ENCODE measurements at regions not wholly inside any gene's neighbourhood (a gene's known extent, or its start where the extent isn't known, plus 50 kb on each side); places are given as distances from the start of the nearest gene placed in this dataset.
A peak's percentile ranks its signal among the peaks of the same experiment; 100 is the strongest.

GRCh38 chr11:92717240-92717639, 252.2 kb upstream of the MTNR1B start:
- DNase-seq, result no peak

DNA sequence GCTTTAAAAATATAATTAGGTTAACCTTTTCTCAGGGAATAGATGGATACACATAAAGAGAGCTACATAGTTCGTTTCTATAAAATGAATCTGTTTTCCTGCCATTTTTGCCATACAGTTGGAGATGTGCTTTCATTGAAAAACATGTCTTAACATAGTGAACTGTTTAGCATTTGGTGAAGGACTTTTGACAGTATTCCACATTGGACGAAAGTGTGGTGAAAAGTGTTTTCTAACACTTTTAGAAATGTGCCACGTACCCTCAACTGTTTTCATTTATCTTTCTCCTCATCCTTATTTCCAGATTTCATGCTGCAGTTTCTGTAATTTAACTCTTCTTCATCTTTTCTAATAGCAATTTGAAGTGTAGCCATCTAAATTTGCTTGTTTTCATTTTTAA, 249.1 kb upstream of the MTNR1B start:
- no peak for DNase-seq

- DNase-seq, result no peak
Observed at GRCh38 chr11:92725352-92725751, 244.1 kb upstream of the MTNR1B start.

- DNase-seq, result no peak
Observed at GRCh38 chr11:92727123-92727522, 242.3 kb upstream of the MTNR1B start.

- DNase-seq, result no peak
Observed at GRCh38 chr11:92727769-92728168, 241.7 kb upstream of the MTNR1B start.

DNA sequence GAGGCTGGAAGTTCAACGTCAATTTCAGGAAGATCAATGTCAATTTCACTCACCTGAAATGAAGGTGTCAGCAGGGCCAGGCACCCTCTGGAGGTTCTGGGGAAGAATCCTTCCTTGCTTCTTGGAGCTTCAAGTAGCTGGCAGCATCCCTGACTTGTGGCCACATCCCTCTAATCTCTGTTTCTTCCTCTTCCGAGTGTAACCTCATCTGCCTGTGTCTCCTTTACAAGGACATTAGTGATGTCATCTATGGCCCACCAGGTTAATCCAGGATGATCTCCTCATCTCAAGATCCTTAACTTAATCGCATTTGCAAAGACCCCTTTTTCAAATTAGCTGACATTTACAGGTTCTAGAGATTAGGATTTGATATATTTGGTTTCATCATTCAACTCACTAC, 240.8 kb upstream of the MTNR1B start:
- no peak for DNase-seq

GRCh38 chr11:92735039-92735438, 234.4 kb upstream of the MTNR1B start:
- DNase-seq, result no peak

GRCh38 chr11:92738276-92738675, 231.2 kb upstream of the MTNR1B start:
- DNase-seq, result no peak

DNA sequence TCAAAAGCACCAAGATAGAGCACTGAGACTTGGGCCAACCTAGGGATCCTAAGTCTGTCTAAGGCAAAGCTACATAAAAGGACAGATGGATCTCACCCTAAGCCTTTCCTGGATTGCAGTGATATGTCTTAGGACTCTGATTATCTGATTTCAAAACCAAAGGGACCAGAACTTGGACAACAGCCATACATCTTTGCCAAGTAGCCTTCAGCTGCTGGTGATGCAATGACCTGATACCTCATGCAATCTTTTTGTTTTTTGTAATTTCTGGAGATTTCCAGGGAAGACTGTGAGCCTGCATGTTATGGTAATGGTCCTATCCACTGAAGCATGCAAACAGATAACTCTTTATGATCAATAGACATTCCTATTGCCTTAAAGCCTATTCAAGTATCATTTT, 230.4 kb upstream of the MTNR1B start:
- DNase-seq, result no peak

DNA sequence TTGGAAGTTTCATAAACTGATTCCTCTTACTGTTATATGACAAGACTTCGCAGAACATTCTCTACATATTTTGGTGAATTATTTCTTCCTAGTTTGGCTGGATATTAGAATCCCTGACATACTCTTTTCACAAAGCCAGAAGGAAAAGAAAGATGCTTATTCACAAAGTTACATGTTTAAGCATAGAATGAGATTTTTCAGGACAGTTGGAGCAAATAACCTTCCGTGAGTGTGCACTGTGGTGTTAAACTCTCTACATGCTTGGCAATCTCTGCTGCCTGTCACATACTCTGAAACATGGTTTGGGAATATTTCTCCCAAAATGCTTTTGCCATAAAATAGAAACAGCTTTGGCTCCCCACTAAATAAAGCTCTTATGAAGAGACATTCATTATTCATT, 230.0 kb upstream of the MTNR1B start:
- no peak for DNase-seq

DNA sequence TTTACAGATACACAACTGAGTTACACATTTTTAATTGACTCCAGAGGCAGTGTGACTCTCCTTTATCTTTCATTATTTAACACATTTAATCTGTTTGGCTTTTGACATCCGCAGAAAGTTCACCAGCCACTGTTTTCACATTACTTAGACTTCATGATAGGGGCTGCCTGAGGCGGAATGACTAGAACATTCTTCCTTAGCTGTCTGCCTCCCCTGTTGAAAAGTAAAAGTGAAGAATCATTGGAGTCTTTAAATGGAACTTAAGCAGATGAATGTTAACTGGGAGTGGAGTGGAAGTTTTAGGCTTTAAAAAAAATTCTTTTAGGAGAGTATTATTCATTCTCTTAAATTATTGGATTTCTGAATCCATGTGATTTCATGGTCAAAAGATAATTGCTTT, 229.2 kb upstream of the MTNR1B start:
- no peak for DNase-seq

- DNase-seq, result no peak
Observed at GRCh38 chr11:92744929-92745585, 224.4 kb upstream of the MTNR1B start.

- DNase-seq, result no peak
Observed at GRCh38 chr11:92750794-92751193, 218.7 kb upstream of the MTNR1B start.

DNA sequence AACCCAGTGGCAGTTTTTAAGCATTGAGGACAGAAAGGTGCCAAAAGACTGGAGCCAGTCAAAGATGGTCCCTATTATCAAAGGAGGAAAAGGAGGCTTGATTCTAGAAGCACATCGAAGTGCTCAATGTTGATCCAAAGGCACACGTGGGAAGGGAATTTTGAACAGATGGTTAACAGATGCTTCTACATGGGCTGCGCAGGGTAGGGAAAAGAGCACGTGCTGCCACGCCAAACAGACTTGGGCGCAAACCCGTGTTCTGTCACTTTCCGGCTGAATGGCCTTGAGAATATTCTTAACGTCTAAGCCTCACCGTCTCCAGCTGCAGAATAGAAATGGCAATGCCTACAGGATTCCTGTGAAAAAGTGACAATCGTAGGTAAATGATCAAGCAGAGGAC, 217.9 kb upstream of the MTNR1B start:
- DNase-seq, result no peak

DNA sequence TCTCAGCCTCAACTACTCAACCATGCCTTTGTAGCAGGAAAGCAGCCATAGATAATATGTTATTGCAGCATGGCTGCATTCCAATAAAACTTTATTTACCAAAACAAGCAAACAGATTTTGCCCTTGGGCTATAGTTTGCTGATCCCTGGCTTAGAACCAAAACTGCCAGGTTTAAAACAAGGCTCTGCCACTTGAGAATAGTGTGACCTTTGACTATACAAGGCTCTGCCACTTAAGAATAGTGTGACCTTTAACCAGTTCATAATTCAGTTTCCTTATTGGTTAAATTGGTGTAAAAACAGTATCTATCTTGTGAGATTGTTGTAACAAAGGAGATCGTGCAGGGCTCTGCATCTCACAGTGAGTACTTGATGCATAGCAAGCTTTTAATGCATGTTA, 217.3 kb upstream of the MTNR1B start:
- no peak for DNase-seq

DNA sequence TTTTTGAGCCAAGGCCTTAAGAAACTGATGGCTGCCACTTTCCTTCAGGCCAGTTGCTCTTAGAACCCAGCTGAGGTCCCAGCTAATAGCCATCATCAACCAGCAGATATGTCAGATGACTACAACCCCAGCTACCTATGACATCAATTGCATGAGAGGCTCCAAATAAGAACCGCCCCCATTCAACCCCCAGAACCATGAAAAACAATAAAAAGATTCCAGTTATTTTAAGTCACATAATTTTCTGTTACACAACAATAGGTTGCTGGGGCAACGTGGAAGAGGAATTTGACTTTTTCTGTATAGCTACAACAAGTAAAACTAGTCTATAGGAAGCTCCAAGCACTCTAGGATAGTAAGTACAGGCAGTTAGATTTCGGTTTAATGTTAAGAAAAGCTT, 216.3 kb upstream of the MTNR1B start:
- DNase-seq, result no peak

- no peak for DNase-seq
Observed at GRCh38 chr11:92758241-92758780, 211.1 kb upstream of the MTNR1B start.

GRCh38 chr11:92759571-92760214, 209.8 kb upstream of the MTNR1B start:
- DNase-seq, result no peak

DNA sequence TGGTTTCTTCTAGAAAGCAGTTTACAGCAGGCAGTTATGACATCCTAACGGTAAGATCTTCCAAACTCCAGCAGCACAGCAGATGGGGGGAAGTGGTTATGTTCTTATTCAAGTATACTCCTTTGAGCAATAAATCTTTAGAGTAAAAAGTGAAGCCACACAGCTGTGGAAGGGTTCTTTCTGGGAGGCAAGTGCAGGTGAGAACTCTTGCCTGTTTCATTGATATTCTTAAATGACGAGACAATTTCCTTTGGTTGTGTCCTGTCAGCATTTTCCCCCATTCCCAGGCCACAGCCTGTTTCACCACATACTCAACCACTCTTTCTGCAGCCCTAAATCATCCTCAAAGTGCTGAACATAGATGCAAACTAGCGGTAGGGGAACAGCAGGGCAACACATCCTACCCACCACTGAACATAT, 207.3 kb upstream of the MTNR1B start:
- DNase-seq, result no peak

GRCh38 chr11:92763336-92763735, 206.1 kb upstream of the MTNR1B start:
- DNase-seq, result no peak

DNA sequence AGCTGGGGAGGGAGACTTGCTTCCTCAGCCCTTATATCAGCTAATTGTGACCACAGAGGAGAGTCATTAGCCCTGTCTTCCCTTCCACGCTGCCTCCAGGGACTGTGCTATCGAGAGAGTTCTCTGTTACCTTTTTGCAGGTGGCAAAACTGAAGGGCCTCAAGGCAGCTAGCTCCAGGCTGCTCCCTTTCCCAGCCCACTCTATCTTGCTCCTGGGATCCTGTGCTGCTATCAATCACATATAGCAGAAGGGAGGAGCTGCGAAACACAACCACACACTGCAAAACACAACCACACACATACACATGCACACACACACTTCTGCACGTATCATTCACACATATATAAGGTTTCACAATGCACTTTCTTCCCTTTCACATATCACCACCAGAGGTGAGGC, 205.3 kb upstream of the MTNR1B start:
- DNase-seq, result no peak

GRCh38 chr11:92765082-92765840, 204.2 kb upstream of the MTNR1B start:
- DNase-seq, result no peak

- DNase-seq, result peak in 1 of 2 experiments; percentile 7
Observed at GRCh38 chr11:92765965-92766371, 203.5 kb upstream of the MTNR1B start.

- no peak for DNase-seq
Observed at GRCh38 chr11:92766698-92767097, 202.8 kb upstream of the MTNR1B start.

Data from NCI-H187 (cell line).